Limb (tissue), 2 donors: ENCODE measurements at regions not wholly inside any gene's neighbourhood (a gene's known extent, or its start where the extent isn't known, plus 50 kb on each side); places are given as distances from the start of the nearest gene placed in this dataset.

Source experiments
- DNase-seq, 2 donors: peaks; one replicate each; pipeline ENCODE4 v3.0.0-alpha.2; 2016; ENCODE audit errors: extremely low spot score in 2 of 2

- DNase-seq: no peak
Observed at GRCh38 chr13:38606699-38607535, 80.0 kb upstream of the FREM2 start.

DNA sequence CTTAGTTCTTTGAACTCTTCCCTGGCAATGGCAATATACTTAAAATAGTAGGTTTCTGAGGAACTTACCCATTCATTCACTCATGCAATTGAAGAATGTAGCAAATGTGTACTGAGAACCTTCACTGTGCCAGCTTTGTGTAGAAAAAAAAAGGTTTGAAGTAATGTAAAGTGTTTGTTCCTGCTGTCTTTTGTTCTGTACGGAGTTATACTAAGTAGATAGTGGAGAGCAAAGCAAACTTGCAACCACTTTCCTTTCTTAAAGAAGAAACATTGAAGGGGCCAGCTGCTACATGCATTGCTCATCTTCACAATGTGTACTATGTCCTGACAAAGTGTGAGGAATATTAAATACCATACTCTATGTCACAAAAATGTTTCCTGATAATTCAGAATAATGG is 68.9 kb upstream of the FREM2 start:
- DNase-seq: no peak

GRCh38 chr13:38618336-38618735 is 68.5 kb upstream of the FREM2 start:
- no peak for DNase-seq

DNA sequence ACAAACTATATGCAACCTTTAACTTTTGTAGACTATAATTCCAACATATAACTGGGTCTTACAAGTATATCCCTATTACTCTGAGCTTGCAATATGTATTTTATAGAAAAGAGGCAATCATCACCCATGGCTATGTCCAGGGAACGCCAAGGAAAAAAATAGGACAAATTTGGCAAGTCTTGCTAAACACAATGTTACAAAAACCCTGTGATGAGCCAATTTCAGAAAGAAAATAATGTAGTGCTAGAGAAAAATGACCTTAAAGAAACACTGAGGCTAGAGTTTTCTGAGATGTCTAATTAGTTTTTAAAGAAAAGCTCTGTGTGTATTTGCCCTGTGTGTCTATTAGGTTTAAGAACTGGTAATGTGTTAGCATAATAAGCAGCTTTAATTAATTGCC is 68.0 kb upstream of the FREM2 start:
- DNase-seq: no peak

DNA sequence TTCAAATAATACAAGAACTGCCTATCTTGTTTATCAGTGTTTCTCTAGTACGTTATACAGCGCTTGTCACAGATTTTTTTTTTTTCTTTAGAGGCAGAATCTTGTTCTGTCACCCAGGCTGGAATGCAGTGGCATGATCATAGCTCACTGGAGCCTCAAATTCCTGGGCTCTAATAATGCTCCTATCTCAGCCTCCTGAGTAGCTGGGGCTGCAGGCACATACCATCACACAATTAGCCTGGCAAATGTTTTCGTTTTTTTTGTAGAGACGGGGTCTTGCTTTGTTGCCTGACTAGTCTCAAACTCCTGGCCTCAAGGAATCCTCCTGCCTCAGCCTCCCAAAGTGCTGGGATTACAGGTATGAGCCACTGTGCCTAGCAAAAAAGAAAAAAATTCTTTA is 66.0 kb upstream of the FREM2 start:
- DNase-seq: no peak

- DNase-seq: peak in 1 of 2 donors; percentile 29
Observed at GRCh38 chr13:38624822-38625221, 62.1 kb upstream of the FREM2 start.

DNA sequence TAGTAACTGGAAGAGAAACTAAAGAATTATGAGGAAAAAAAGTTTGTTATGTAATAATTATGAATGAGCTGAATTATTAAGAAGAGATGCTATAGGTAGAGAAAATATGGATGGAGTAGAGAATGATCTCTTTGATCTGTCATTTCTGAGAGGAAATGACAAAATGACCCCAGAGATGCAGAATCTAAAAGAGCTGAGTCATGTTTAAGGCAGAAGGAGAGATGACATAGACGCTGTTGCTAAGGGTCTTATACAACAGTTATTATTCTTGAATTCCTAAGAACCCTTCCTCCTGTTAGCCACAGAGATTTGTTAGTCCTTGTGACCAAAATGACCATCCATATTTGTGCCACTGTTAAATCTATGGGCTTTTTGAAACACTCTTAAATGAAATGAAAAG is 58.3 kb upstream of the FREM2 start:
- DNase-seq: no peak

DNA sequence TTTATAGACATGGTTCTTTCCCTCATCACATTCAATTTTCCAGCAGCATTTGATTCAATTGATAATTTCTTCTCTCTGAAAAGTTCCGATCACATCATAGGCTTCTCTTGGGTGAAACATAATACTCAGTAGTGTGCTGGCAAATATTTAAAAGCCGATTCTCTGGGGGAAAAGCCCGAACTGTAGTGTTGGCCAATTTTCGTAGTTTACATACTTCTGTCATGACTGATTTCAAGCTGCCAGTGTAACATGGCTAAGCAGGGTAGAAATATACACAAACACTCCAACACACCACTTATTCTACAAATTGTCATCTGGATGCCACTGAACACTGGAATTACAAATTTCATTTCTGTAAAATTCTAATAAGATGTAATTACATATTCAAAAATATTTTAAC is 56.1 kb upstream of the FREM2 start:
- no peak for DNase-seq

GRCh38 chr13:38635030-38635429 is 51.8 kb upstream of the FREM2 start:
- DNase-seq: no peak

DNA sequence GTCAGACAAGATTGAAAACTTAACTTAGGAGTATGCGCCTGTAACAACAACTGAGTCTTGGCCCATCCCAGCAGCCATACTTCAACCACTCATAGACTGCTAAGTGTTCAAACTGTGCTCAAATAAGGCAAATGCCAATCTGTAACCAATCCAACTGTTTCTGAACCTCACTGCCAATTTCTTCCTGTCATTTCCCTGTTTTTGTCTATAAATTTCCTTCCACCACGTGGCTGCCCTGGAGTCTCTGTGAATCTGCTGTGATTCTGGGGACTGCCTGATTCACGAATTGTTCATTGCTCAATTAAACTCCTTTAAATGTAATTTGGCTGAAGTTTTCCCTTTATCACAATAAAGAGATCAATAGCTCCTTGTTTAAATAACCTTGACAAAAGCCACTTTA is 50.8 kb upstream of the FREM2 start:
- DNase-seq: no peak

DNA sequence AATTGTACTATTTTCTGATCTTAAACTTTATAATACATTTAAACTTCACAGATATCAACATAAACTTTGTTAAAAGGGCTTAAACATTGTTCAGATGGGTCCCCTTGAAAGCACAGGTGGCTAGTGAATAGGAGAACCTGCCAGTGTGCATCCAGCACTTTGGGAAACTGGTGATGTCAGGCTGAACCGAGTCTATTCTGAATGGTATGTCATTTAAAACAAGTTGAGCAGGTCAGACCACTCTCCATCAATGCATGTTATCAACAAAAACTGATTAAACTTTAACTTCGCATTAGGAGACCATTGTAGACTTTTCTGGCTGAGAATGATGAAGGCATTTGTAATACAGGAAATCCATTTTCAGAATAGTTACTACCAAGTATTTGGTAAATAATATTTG is 50.1 kb upstream of the FREM2 start:
- no peak for DNase-seq
